ENCODE measurements at regions not wholly inside any gene's neighbourhood (a gene's known extent, or its start where the extent isn't known, plus 50 kb on each side); places are given as distances from the start of the nearest gene placed in this dataset.

DNA sequence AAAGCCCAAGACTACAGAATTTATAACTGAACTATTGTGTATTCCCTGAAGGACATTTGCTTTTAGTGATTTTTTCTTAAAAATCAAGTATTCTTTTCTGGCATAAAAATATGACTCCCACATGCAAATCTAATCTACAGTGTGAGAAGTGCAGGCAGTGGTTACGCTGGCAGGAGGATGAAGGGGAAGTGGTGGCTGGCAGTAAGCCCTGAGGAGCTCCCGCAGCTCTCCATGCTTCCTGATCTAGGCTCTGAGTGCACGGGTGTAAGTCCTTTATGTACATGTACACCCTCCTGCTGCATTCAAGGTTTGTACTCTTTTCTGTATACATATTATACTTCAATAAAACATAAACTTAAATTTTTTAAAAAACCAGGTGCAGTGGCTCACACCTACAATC lies 67.5 kb upstream of the PRDX6 start (continued):
- TF ChIP-seq, protein P1, sequence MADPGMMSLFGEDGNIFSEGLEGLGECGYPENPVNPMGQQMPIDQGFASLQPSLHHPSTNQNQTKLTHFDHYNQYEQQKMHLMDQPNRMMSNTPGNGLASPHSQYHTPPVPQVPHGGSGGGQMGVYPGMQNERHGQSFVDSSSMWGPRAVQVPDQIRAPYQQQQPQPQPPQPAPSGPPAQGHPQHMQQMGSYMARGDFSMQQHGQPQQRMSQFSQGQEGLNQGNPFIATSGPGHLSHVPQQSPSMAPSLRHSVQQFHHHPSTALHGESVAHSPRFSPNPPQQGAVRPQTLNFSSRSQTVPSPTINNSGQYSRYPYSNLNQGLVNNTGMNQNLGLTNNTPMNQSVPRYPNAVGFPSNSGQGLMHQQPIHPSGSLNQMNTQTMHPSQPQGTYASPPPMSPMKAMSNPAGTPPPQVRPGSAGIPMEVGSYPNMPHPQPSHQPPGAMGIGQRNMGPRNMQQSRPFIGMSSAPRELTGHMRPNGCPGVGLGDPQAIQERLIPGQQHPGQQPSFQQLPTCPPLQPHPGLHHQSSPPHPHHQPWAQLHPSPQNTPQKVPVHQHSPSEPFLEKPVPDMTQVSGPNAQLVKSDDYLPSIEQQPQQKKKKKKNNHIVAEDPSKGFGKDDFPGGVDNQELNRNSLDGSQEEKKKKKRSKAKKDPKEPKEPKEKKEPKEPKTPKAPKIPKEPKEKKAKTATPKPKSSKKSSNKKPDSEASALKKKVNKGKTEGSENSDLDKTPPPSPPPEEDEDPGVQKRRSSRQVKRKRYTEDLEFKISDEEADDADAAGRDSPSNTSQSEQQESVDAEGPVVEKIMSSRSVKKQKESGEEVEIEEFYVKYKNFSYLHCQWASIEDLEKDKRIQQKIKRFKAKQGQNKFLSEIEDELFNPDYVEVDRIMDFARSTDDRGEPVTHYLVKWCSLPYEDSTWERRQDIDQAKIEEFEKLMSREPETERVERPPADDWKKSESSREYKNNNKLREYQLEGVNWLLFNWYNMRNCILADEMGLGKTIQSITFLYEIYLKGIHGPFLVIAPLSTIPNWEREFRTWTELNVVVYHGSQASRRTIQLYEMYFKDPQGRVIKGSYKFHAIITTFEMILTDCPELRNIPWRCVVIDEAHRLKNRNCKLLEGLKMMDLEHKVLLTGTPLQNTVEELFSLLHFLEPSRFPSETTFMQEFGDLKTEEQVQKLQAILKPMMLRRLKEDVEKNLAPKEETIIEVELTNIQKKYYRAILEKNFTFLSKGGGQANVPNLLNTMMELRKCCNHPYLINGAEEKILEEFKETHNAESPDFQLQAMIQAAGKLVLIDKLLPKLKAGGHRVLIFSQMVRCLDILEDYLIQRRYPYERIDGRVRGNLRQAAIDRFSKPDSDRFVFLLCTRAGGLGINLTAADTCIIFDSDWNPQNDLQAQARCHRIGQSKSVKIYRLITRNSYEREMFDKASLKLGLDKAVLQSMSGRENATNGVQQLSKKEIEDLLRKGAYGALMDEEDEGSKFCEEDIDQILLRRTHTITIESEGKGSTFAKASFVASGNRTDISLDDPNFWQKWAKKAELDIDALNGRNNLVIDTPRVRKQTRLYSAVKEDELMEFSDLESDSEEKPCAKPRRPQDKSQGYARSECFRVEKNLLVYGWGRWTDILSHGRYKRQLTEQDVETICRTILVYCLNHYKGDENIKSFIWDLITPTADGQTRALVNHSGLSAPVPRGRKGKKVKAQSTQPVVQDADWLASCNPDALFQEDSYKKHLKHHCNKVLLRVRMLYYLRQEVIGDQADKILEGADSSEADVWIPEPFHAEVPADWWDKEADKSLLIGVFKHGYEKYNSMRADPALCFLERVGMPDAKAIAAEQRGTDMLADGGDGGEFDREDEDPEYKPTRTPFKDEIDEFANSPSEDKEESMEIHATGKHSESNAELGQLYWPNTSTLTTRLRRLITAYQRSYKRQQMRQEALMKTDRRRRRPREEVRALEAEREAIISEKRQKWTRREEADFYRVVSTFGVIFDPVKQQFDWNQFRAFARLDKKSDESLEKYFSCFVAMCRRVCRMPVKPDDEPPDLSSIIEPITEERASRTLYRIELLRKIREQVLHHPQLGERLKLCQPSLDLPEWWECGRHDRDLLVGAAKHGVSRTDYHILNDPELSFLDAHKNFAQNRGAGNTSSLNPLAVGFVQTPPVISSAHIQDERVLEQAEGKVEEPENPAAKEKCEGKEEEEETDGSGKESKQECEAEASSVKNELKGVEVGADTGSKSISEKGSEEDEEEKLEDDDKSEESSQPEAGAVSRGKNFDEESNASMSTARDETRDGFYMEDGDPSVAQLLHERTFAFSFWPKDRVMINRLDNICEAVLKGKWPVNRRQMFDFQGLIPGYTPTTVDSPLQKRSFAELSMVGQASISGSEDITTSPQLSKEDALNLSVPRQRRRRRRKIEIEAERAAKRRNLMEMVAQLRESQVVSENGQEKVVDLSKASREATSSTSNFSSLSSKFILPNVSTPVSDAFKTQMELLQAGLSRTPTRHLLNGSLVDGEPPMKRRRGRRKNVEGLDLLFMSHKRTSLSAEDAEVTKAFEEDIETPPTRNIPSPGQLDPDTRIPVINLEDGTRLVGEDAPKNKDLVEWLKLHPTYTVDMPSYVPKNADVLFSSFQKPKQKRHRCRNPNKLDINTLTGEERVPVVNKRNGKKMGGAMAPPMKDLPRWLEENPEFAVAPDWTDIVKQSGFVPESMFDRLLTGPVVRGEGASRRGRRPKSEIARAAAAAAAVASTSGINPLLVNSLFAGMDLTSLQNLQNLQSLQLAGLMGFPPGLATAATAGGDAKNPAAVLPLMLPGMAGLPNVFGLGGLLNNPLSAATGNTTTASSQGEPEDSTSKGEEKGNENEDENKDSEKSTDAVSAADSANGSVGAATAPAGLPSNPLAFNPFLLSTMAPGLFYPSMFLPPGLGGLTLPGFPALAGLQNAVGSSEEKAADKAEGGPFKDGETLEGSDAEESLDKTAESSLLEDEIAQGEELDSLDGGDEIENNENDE (IDR thresholded peaks at IDR 0.05; ENCODE audit: insufficient replicate concordance, low read length): no peak
- TF ChIP-seq CREB1 (IDR thresholded peaks at IDR 0.05) (no peak), TAF7 (optimal IDR thresholded peaks at IDR 0.05; ENCODE audit: borderline replicate concordance, low read depth, low read length) (no peak), TCF12 (IDR thresholded peaks at IDR 0.05; ENCODE audit: low read depth, low read length) (no peak), SIRT6 (IDR thresholded peaks at IDR 0.05; ENCODE audit: low read length) (no peak), NRF1 (IDR thresholded peaks at IDR 0.05; ENCODE audit: low read depth, low read length) (no peak), BCL11A (IDR thresholded peaks at IDR 0.05; ENCODE audit: low read depth in 2 of 2, low read length in 2 of 2) (no peak)

Measured in H1 (cell line).